K562 (cell line): ENCODE measurements at regions not wholly inside any gene's neighbourhood (a gene's known extent, or its start where the extent isn't known, plus 50 kb on each side); places are given as distances from the start of the nearest gene placed in this dataset.

Source experiments
- ATAC-seq: fragments of 200-7000 bp; cut with Tn5 transposase; 3 replicates; pipeline ENCODE4 v1.9.1; 2020; ENCODE audit warnings: moderate library complexity
- BruUV-seq: library from RNA; stranded (reverse); fragments of 400-500 nt; replicated peaks from 2 replicates; lab custom pipeline; 2021; lab: Mats Ljungman, UMichigan
- CTCF ChIA-PET: fragments of 300-600 bp; formaldehyde crosslinking; extraction: SDS; loops from one replicate; lab custom pipeline; 2021; ENCODE audit warnings: low intra/inter-chr PET ratio; lab: Yijun Ruan, JAX
- POLR2A ChIA-PET: fragments of 300-600, 350-650 bp; sonication (Branson Sonifier 250); formaldehyde crosslinking; extraction: SDS; loops from one replicate; lab custom pipeline; 2021; ENCODE audit warnings: antibody characterized with exemption, inconsistent platforms; lab: Yijun Ruan, JAX
- DNase-seq, 4 experiments: peaks; one replicate each; pipeline versions ENCODE4 v3.0.0 to v3.0.0-alpha.2; 2011 to 2018; ENCODE audit warnings: low spot score in 3 of 4, mixed read lengths in 3 of 4; ENCODE audit errors: extremely low read depth in 1 of 4
- FAIRE-seq: peaks from 2 replicates; lab custom pipeline; 2011; peaks lifted over from hg19 to GRCh38; lab: Jason Lieb, UNC
- H2AFZ ChIP-seq: 2 replicates; pipeline ENCODE4 v1.6.0; 2011; ENCODE audit warnings: low read depth, low read length, control low read depth, inconsistent platforms
- H3K27ac ChIP-seq: fragments of 200-600 bp; 3 replicates; pipeline ENCODE4 v1.8.0; 2011; ENCODE audit warnings: low read depth, mild to moderate bottlenecking, control low read depth, inconsistent platforms, low read length, moderate library complexity, mixed read lengths; ENCODE audit errors: extremely low read depth
- H3K27me3 ChIP-seq, 2 experiments: fragments of 300-600 bp in 1 of 2; 2 replicates in 1 of 2; 3 replicates in 1 of 2; pipeline versions ENCODE4 v1.6.0 to v1.8.0; 2011; ENCODE audit warnings: inconsistent platforms in 2 of 2, low read length in 2 of 2, mild to moderate bottlenecking in 1 of 2, mixed read lengths in 1 of 2, moderate library complexity in 1 of 2; ENCODE audit not compliant: control insufficient read depth in 2 of 2, insufficient read depth in 2 of 2
- H3K36me3 ChIP-seq: fragments of 300-600 bp; 3 replicates; pipeline ENCODE4 v1.8.0; 2011; ENCODE audit warnings: mild to moderate bottlenecking, low read length, inconsistent platforms; ENCODE audit not compliant: control insufficient read depth, insufficient read depth
- H3K4me1 ChIP-seq, 2 experiments: fragments of 200-600 bp in 1 of 2; replicated peaks in 1 of 2; 2 replicates in 1 of 2; 3 replicates in 1 of 2; pipeline versions ENCODE4 v1.5.1 to v1.8.0; 2011; ENCODE audit warnings: inconsistent platforms in 2 of 2, low read length in 2 of 2, mild to moderate bottlenecking in 1 of 2, mixed read lengths in 1 of 2, moderate library complexity in 1 of 2; ENCODE audit not compliant: control insufficient read depth in 2 of 2, insufficient read depth in 2 of 2
- H3K4me2 ChIP-seq: 2 replicates; pipeline ENCODE4 v1.6.1; 2011; ENCODE audit warnings: low read length, control low read depth, inconsistent platforms, mixed read lengths; ENCODE audit not compliant: insufficient read depth
- H3K4me3 ChIP-seq: fragments of 200-600 bp; sonication (generic), shearing (Covaris generic); 2 replicates; pipeline ENCODE4 v1.5.1; 2016; ENCODE audit warnings: control low read depth, inconsistent platforms
- H3K79me2 ChIP-seq: fragments of 200-600 bp; 3 replicates; pipeline ENCODE4 v1.8.0; 2011; ENCODE audit warnings: low read length, inconsistent platforms; ENCODE audit not compliant: control insufficient read depth, insufficient read depth
- H3K9ac ChIP-seq, 2 experiments: 2 replicates each; pipeline versions ENCODE4 v1.6.0 to v1.6.1; 2011; ENCODE audit warnings: low read depth in 2 of 2, low read length in 2 of 2, control low read depth in 1 of 2, inconsistent platforms in 1 of 2, mild to moderate bottlenecking in 1 of 2, mixed read lengths in 1 of 2; ENCODE audit not compliant: insufficient read depth in 1 of 2
- H3K9me1 ChIP-seq: one replicate; pipeline ENCODE4 v1.6.0; 2011; ENCODE audit warnings: inconsistent platforms, mild to moderate bottlenecking, low read length, moderate library complexity; ENCODE audit not compliant: control insufficient read depth, insufficient read depth
- H3K9me3 ChIP-seq: replicated peaks from 2 replicates; pipeline ENCODE4 v1.5.1; 2011; ENCODE audit warnings: low read depth, low read length, inconsistent platforms; ENCODE audit not compliant: control insufficient read depth, insufficient read depth
- H4K20me1 ChIP-seq: replicated peaks from 2 replicates; pipeline ENCODE4 v1.6.1; 2011; ENCODE audit warnings: low read length, inconsistent platforms, mixed read lengths; ENCODE audit not compliant: control insufficient read depth, insufficient read depth
- CLOCK ChIP-seq: fragments of 250-450 bp; sonication (Bioruptor Pico); IDR thresholded peaks from 2 replicates; pipeline ENCODE4 v1.4.0; 2020; ENCODE audit warnings: mild to moderate bottlenecking, moderate library complexity, borderline replicate concordance
- GTF2E2 ChIP-seq: fragments of 200-800 bp; sonication (Bioruptor generic); IDR thresholded peaks from 2 replicates; pipeline ENCODE4 v1.6.1; 2016; ENCODE audit warnings: missing genetic modification characterization, missing compliant biosample characterization
- GTF2F1 ChIP-seq: IDR thresholded peaks from 2 replicates; pipeline ENCODE4 v1.6.1; 2011; ENCODE audit warnings: low read depth, low read length, improper control_type of control experiment
- IRF2 ChIP-seq: sonication (generic); formaldehyde crosslinking; IDR thresholded peaks from 2 replicates; pipeline ENCODE4 v1.8.1; 2022; ENCODE audit warnings: mild to moderate bottlenecking, missing genetic modification reagents
- MCM5 ChIP-seq: fragments of 450-650 bp; IDR thresholded peaks from 2 replicates; pipeline ENCODE4 v1.6.1; 2016; ENCODE audit warnings: low read depth
- NKRF ChIP-seq: fragments of 450-650 bp; IDR thresholded peaks from 2 replicates; pipeline ENCODE4 v1.6.1; 2016; ENCODE audit warnings: borderline replicate concordance
- ZNF311 ChIP-seq: fragments of 250-450 bp; sonication (Bioruptor Pico); IDR thresholded peaks from 2 replicates; pipeline ENCODE4 v1.4.0; 2020; ENCODE audit warnings: mild to moderate bottlenecking, moderate library complexity
- ZNF75A ChIP-seq: fragments of 450-650 bp; formaldehyde crosslinking; IDR thresholded peaks from 2 replicates; pipeline ENCODE4 v1.4.0; 2020; ENCODE audit warnings: mild to moderate bottlenecking
- ZNF766 ChIP-seq: fragments of 200-800 bp; sonication (Bioruptor generic); conservative IDR thresholded peaks from 2 replicates; pipeline ENCODE4 v1.6.1; 2016; ENCODE audit warnings: missing genetic modification characterization, missing compliant biosample characterization
- WGBS: fragments of 100-300 bp; shearing (Covaris generic); methylation state at CpG from one replicate; pipeline ENCODE4 v1.1.6; 2016; ENCODE audit warnings: low coverage, mixed read lengths; ENCODE audit not compliant: insufficient coverage; ENCODE audit errors: missing lambda C conversion rate; 5-methylcytosine and 5-hydroxymethylcytosine counted together
- in situ Hi-C: fragments of 300-500 bp; cut with MboI; formaldehyde crosslinking; loops from 4 replicates; pipeline ENCODE4 v1.15.0; 2018; ENCODE audit warnings: inconsistent platforms, mixed read lengths
- intact Hi-C: fragments of 100-400 bp; cut with micrococcal nuclease; formaldehyde crosslinking; loops from 2 replicates; pipeline ENCODE4 v1.14.2; 2022

DNA sequence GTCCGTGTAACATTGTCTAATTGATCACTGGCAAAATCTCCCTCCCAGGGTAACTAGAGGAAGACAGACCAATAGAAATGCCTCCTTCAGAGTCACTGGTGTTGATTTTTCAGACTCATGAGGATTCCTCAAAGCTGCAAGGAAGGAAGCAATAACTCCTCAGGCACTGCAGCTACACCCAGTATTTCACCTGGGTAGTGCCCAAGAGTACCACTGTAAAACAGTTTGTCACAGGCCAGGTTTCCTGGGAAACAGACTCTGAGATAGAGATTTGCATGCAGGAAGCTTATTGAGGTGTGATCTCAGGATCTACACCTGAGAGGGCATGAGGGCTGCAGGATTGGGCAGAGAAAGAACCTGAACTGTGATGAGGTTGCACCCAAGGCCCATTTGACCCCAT lies 240.7 kb upstream of the ATP6AP2 start:
- no peaks in the 10 kb centered on the region for H3K79me2 ChIP-seq
- no peaks in the 10 kb centered on the region for H3K9me3 ChIP-seq
- DNase-seq (no peak), ATAC-seq (no peak), FAIRE-seq (no peak)
- peaks cover 0 to 8% of the 10 kb centered on the region in 2 experiments; a peak in 2 of 5 replicates for H3K27me3 ChIP-seq
- 0% methylated on average over 1 of the region's 1 CpG for WGBS
- ChIA-PET POLR2A (interaction anchor here (0.6 kb wide), 1 partner anchor 623 kb away, joined by 3 read pairs; no protein-coding TSS in a partner anchor), CTCF (no interaction called here)
- no peak overlapping the region for H3K4me2 ChIP-seq
- peaks cover 0 to 6% of the 10 kb centered on the region in 2 experiments; a peak in 1 of 5 replicates for H3K4me1 ChIP-seq
- no peak overlapping the region for H3K9ac ChIP-seq
- in situ Hi-C loops (no loop called here), intact Hi-C loops (no loop called here)
- no peak overlapping the region for H3K27ac ChIP-seq
- H2AFZ ChIP-seq, result no peak overlapping the region
- H3K4me3 ChIP-seq, result no peak overlapping the region
- no peak for TF ChIP-seq ZNF311 (CRISPR knock-in tag)
- TF ChIP-seq GTF2F1, result no peak
- TF ChIP-seq GTF2E2 (tag), result no peak
- TF ChIP-seq ZNF766 (CRISPR knock-in tag), result no peak
- TF ChIP-seq ZNF75A (CRISPR knock-in tag), result no peak
- no peak for TF ChIP-seq NKRF
- TF ChIP-seq CLOCK, result no peak
- no peak for TF ChIP-seq IRF2
- no peak for TF ChIP-seq MCM5
- H3K36me3 ChIP-seq, result no peaks in the 10 kb centered on the region
- H3K9me1 ChIP-seq, result no peaks in the 10 kb centered on the region
- H4K20me1 ChIP-seq, result no peaks in the 10 kb centered on the region
- BruUV-seq, result no TSS peak
